ENCODE measurements at regions not wholly inside any gene's neighbourhood (a gene's known extent, or its start where the extent isn't known, plus 50 kb on each side); places are given as distances from the start of the nearest gene placed in this dataset.

- TF ChIP-seq CTCF (IDR thresholded peaks at IDR 0.05) (no peak), POLR2A (IDR thresholded peaks at IDR 0.05) (no peak)
Observed at GRCh38 chr2:147628971-147629421, 215.8 kb upstream of the ACVR2A start.

Data from Peyer's patch (tissue), 4 donors.